ENCODE measurements at regions not wholly inside any gene's neighbourhood (a gene's known extent, or its start where the extent isn't known, plus 50 kb on each side); places are given as distances from the start of the nearest gene placed in this dataset.
A peak's percentile ranks its signal among the peaks of the same experiment; 100 is the strongest.
"Not testable (repeated sequence)": the region's sequence is repeated elsewhere in the genome, so short reads cannot be mapped to it uniquely, and the experiment has no call there.

DNA sequence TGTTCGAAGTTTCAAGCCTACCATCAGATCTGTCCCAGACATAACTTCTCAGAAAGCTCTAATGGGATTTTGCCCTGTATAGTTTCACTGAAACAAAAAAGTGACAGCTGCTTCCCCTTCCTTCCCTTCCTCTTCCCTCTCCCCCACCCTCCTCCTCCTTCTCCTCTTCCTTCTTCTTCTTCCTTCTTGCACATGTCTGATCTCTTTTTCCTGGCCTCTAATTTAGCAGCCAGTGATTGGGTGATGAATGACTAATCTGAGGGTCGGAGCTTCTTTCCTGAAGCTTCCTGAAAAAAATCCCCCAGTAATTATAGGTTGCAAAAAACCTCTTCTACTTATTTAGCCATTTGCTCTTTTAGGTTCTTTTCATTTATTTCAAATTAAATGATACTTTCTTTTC lies 168.7 kb downstream of the POTEB3 start:
- H3K9me3 Mint-ChIP-seq (ENCODE audit: unreplicated experiment): peaks cover 47% of the 10 kb centered on the region
- TF ChIP-seq, protein P1, sequence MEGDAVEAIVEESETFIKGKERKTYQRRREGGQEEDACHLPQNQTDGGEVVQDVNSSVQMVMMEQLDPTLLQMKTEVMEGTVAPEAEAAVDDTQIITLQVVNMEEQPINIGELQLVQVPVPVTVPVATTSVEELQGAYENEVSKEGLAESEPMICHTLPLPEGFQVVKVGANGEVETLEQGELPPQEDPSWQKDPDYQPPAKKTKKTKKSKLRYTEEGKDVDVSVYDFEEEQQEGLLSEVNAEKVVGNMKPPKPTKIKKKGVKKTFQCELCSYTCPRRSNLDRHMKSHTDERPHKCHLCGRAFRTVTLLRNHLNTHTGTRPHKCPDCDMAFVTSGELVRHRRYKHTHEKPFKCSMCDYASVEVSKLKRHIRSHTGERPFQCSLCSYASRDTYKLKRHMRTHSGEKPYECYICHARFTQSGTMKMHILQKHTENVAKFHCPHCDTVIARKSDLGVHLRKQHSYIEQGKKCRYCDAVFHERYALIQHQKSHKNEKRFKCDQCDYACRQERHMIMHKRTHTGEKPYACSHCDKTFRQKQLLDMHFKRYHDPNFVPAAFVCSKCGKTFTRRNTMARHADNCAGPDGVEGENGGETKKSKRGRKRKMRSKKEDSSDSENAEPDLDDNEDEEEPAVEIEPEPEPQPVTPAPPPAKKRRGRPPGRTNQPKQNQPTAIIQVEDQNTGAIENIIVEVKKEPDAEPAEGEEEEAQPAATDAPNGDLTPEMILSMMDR (IDR thresholded peaks at IDR 0.05): no peak
- H3K27me3 Mint-ChIP-seq (ENCODE audit: unreplicated experiment): no peaks in the 10 kb centered on the region
- H3K27ac Mint-ChIP-seq (ENCODE audit: unreplicated experiment): no peak overlapping the region
- H3K4me3 Mint-ChIP-seq (ENCODE audit: unreplicated experiment): no peak overlapping the region
- H3K36me3 Mint-ChIP-seq (ENCODE audit: unreplicated experiment): no peaks in the 10 kb centered on the region
- no peaks in the 10 kb centered on the region for H3K4me1 Mint-ChIP-seq (ENCODE audit: unreplicated experiment)
- no peak for DNase-seq (ENCODE audit: extremely low spot score, unreplicated experiment)

DNA sequence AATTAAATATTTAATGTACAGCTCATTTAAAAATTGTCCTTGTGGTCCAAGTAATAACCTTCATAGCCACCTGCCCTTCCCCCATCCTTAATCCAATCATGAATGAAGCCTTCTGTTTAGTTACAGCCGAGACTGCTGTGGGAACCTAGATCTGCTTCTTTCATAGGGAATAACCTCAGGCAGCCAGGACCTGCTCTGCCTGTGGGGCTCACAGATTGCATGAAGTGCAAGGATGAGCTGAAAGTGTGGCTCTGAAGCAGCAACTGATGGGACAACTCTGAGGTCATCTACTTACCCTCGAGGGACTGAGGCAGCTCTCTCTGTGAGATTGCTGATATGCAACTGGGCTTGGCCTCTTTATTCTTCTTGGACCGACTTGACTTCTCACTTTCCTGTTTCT lies 169.8 kb downstream of the POTEB3 start:
- Mint-ChIP-seq H3K9me3 (ENCODE audit: unreplicated experiment) (peaks cover 54% of the 10 kb centered on the region), H3K36me3 (ENCODE audit: unreplicated experiment) (no peaks in the 10 kb centered on the region)

DNA sequence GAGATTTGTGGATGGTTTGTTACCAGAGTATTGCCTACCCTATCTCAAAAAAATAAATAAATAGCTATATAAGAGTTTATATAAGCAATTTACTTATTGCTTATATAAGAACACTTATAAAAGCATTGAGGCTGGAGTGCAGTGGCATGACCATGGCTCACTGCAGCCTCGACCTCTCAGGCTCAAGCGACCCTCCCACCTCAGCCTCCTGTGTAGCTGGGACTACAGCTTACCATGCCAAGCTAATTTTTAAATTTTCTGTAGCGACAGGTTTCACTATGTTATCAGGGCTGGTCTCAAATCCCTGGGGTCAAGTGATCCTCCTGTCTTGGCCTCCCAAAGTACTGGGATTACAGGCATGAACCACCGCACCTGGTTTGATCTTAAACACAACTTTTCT lies 170.6 kb downstream of the POTEB3 start:
- H3K4me3 Mint-ChIP-seq (ENCODE audit: unreplicated experiment); H3K4me1 Mint-ChIP-seq (ENCODE audit: unreplicated experiment); H3K27ac Mint-ChIP-seq (ENCODE audit: unreplicated experiment); H3K36me3 Mint-ChIP-seq (ENCODE audit: unreplicated experiment); H3K27me3 Mint-ChIP-seq (ENCODE audit: unreplicated experiment): not testable (repeated sequence)
- peaks cover 57% of the 10 kb centered on the region for H3K9me3 Mint-ChIP-seq (ENCODE audit: unreplicated experiment)
- peak; percentile 85 for DNase-seq (ENCODE audit: extremely low spot score, unreplicated experiment)

More for the DNA sequence above, 169.8 kb downstream of the POTEB3 start:
- no peak for DNase-seq (ENCODE audit: extremely low spot score, unreplicated experiment)
- Mint-ChIP-seq H3K4me3 (ENCODE audit: unreplicated experiment) (no peak overlapping the region), H3K27me3 (ENCODE audit: unreplicated experiment) (no peaks in the 10 kb centered on the region), H3K4me1 (ENCODE audit: unreplicated experiment) (no peaks in the 10 kb centered on the region), H3K27ac (ENCODE audit: unreplicated experiment) (no peak overlapping the region)
- TF ChIP-seq, protein P1 (IDR thresholded peaks at IDR 0.05): no peak

DNA sequence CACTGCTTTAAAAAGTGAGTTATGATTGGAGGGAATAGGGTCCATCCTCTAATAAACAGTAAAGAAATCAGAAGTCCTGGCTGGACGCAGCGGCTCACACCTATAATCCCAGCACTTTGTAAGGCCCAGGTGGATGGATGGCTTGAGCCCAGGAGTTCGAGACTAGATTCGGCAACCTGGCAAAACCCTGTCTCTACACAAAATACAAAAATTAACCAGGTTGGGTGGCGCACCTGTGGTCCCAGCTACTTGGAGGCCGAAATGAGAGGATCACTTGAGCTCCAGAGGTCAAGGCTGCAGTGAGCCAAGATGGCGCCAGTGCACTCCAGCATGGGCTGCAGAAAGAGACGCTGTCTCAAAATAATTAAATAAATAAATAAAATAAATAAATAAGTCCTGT lies 171.2 kb downstream of the POTEB3 start:
- Mint-ChIP-seq H3K27me3 (ENCODE audit: unreplicated experiment) (no peaks in the 10 kb centered on the region), H3K4me1 (ENCODE audit: unreplicated experiment) (no peaks in the 10 kb centered on the region), H3K9me3 (ENCODE audit: unreplicated experiment) (peaks cover 63% of the 10 kb centered on the region), H3K4me3 (ENCODE audit: unreplicated experiment) (no peak overlapping the region), H3K27ac (ENCODE audit: unreplicated experiment) (no peak overlapping the region), H3K36me3 (ENCODE audit: unreplicated experiment) (no peaks in the 10 kb centered on the region)
- TF ChIP-seq, protein P1 (IDR thresholded peaks at IDR 0.05): no peak
- DNase-seq (ENCODE audit: extremely low spot score, unreplicated experiment): peak; percentile 88

DNA sequence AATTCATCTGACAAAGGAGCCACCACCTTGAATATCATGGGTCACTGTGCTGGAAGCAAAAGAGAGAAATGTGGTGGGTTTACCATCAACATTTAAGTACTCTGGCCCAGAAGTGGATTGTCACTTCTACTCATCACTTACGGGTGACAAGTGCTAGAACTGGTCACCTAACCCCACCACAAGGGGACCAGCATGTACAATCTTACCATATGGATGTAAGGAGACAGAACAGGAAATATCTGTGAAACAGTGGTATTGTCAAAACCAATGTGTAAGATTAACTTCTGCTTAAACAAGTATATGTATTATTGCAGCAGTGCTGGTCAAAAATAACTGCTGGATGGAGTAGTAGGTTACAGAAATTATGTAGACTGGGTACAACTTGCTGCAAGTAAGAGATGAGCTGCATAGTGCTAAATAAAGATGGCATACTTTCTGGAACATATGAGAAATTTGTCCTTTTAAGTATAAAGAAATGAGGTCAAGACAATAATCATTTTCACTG lies 171.8 kb downstream of the POTEB3 start:
- H3K36me3 Mint-ChIP-seq (ENCODE audit: unreplicated experiment): no peaks in the 10 kb centered on the region
- no peaks in the 10 kb centered on the region for H3K27me3 Mint-ChIP-seq (ENCODE audit: unreplicated experiment)
- no peaks in the 10 kb centered on the region for H3K4me1 Mint-ChIP-seq (ENCODE audit: unreplicated experiment)
- TF ChIP-seq, protein P1 (IDR thresholded peaks at IDR 0.05): no peak
- DNase-seq (ENCODE audit: extremely low spot score, unreplicated experiment): no peak
- H3K9me3 Mint-ChIP-seq (ENCODE audit: unreplicated experiment): peaks cover 66% of the 10 kb centered on the region
- no peak overlapping the region for H3K27ac Mint-ChIP-seq (ENCODE audit: unreplicated experiment)
- no peak overlapping the region for H3K4me3 Mint-ChIP-seq (ENCODE audit: unreplicated experiment)

All from osteocyte (in vitro differentiated cells).